ENCODE measurements at regions not wholly inside any gene's neighbourhood (a gene's known extent, or its start where the extent isn't known, plus 50 kb on each side); places are given as distances from the start of the nearest gene placed in this dataset.

DNA sequence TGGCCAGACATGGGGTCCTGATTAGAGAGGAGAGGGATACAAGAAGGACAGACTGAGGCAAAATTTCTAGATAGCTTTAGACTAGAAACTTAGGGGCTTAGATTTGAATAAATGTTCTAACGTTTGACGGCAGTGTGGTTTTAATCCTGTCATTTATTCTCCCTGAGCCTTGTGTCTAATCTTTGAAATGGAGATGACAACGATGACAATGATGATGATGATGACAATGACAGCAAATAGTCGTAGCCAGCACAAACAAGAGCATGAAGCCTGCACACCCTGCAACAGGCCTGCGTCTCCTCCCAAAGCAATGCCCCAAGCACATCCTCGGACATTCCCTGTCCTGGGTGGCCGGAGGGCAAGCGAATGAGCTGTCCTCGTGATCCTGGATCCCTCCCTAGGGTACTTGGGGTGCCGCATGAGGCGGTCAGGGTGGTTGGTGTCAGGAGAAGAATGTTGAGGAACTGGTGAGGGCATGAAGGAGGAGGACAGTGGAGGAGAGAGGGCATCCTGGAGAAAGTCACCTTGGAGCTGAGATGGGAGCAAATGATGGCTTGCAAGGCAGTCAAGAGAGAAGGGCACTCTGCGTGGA lies 502.1 kb upstream of the B3GAT1 start:
- FAIRE-seq: no peak
- TF ChIP-seq U2AF2 (optimal IDR thresholded peaks at IDR 0.05; ENCODE audit: low read depth, low read length): no peak
- TF ChIP-seq, protein P1, sequence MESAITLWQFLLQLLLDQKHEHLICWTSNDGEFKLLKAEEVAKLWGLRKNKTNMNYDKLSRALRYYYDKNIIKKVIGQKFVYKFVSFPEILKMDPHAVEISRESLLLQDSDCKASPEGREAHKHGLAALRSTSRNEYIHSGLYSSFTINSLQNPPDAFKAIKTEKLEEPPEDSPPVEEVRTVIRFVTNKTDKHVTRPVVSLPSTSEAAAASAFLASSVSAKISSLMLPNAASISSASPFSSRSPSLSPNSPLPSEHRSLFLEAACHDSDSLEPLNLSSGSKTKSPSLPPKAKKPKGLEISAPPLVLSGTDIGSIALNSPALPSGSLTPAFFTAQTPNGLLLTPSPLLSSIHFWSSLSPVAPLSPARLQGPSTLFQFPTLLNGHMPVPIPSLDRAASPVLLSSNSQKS (CRISPR knock-in tag; IDR thresholded peaks at IDR 0.05): no peak
- TF ChIP-seq KAT7 (CRISPR knock-in tag; IDR thresholded peaks at IDR 0.05; ENCODE audit: borderline replicate concordance): no peak
- TF ChIP-seq ZNF507 (tag; conservative IDR thresholded peaks at IDR 0.05): no peak

DNA sequence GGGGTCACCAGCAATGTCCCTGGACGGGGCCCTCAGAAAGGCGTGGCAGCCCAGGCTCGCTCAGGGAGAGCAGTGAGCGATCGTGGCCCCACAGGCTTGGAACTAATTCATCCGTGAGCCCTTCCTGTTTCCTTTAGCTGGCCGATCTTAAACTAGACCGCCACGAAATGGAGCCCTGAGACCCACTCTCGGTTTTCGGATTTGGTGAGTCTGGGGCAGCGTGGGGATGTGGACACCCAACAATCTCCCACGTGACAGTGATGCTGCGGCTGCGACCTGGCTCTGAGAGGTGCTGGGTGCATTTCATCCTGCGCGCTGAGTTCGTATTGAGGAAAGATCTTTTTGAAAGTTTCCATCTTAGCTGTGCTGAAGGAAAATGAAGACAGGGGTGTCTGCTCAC lies 501.3 kb upstream of the B3GAT1 start:
- in situ Hi-C loops (cut with MboI) (no loop called here), intact Hi-C loops (cut with micrococcal nuclease) (no loop called here)
- H3K9me3 ChIP-seq (replicated peaks; ENCODE audit: control insufficient read depth, insufficient read depth, low read depth, low read length): no peaks in the 10 kb centered on the region
- H2AFZ ChIP-seq (ENCODE audit: low read depth, low read length): no peak overlapping the region
- H3K27me3 ChIP-seq (ENCODE audit: control insufficient read depth in 2 of 2, insufficient read depth in 2 of 2, low read length in 2 of 2): peaks cover 0 to 16% of the 10 kb centered on the region in 2 experiments; a peak in 1 of 5 replicates
- H3K9ac ChIP-seq (ENCODE audit: insufficient read depth in 1 of 2, low read depth in 2 of 2, low read length in 2 of 2): no peak overlapping the region
- no peak overlapping the region for H3K4me2 ChIP-seq (ENCODE audit: insufficient read depth, low read length)
- H3K9me1 ChIP-seq (ENCODE audit: control insufficient read depth, insufficient read depth, low read length): no peaks in the 10 kb centered on the region
- no peak overlapping the region for H3K27ac ChIP-seq (ENCODE audit: extremely low read depth, low read depth, low read length)
- no peaks in the 10 kb centered on the region; the same call in 1 of the 2 replicates for H4K20me1 ChIP-seq (replicated peaks; ENCODE audit: control insufficient read depth, insufficient read depth, low read length)
- ATAC-seq: no peak
- POLR2A ChIA-PET: no interaction called here
- H3K4me1 ChIP-seq (replicated peaks in 1 of 2; ENCODE audit: control insufficient read depth in 2 of 2, insufficient read depth in 2 of 2, low read length in 2 of 2): no peaks in the 10 kb centered on the region
- no TSS peak for BruUV-seq (replicated peaks)
- WGBS (ENCODE audit: insufficient coverage, low coverage, missing lambda C conversion rate): 0% methylated on average over 15 of the region's 18 CpGs
- no peaks in the 10 kb centered on the region for H3K79me2 ChIP-seq (ENCODE audit: control insufficient read depth, insufficient read depth, low read length)
- no peak overlapping the region for H3K4me3 ChIP-seq
- DNase-seq (ENCODE audit: extremely low read depth in 1 of 4, low spot score in 3 of 4): no peak
- CTCF ChIA-PET (ENCODE audit: low intra/inter-chr PET ratio): no interaction called here
- FAIRE-seq: no peak
- no peaks in the 10 kb centered on the region for H3K36me3 ChIP-seq (ENCODE audit: control insufficient read depth, insufficient read depth, low read length)
- TF ChIP-seq TARDBP (IDR thresholded peaks at IDR 0.05) (no peak), ZNF431 (CRISPR knock-in tag; IDR thresholded peaks at IDR 0.05) (no peak), NRF1 (conservative IDR thresholded peaks at IDR 0.05 in 1 of 2, IDR thresholded peaks at IDR 0.05 in 1 of 2) (no peak)

More for the DNA sequence above, 502.1 kb upstream of the B3GAT1 start:
- H3K9me3 ChIP-seq (replicated peaks; ENCODE audit: control insufficient read depth, insufficient read depth, low read depth, low read length): no peaks in the 10 kb centered on the region
- H3K79me2 ChIP-seq (ENCODE audit: control insufficient read depth, insufficient read depth, low read length): no peaks in the 10 kb centered on the region
- ChIA-PET CTCF (ENCODE audit: low intra/inter-chr PET ratio) (no interaction called here), POLR2A (no interaction called here)
- WGBS (ENCODE audit: insufficient coverage, low coverage, missing lambda C conversion rate): under 1% methylated on average over 12 of the region's 12 CpGs
- peaks cover 0 to 16% of the 10 kb centered on the region in 2 experiments; a peak in 1 of 5 replicates for H3K27me3 ChIP-seq (ENCODE audit: control insufficient read depth in 2 of 2, insufficient read depth in 2 of 2, low read length in 2 of 2)
- no peaks in the 10 kb centered on the region for H3K9me1 ChIP-seq (ENCODE audit: control insufficient read depth, insufficient read depth, low read length)
- H3K4me3 ChIP-seq: no peak overlapping the region
- no peaks in the 10 kb centered on the region; the same call in 1 of the 2 replicates for H4K20me1 ChIP-seq (replicated peaks; ENCODE audit: control insufficient read depth, insufficient read depth, low read length)
- H3K9ac ChIP-seq (ENCODE audit: insufficient read depth in 1 of 2, low read depth in 2 of 2, low read length in 2 of 2): no peak overlapping the region
- in situ Hi-C loops (cut with MboI): no loop called here
- no peak overlapping the region for H3K27ac ChIP-seq (ENCODE audit: extremely low read depth, low read depth, low read length)
- BruUV-seq (replicated peaks): no TSS peak
- no peaks in the 10 kb centered on the region for H3K4me1 ChIP-seq (replicated peaks in 1 of 2; ENCODE audit: control insufficient read depth in 2 of 2, insufficient read depth in 2 of 2, low read length in 2 of 2)
- intact Hi-C loops (cut with micrococcal nuclease): no loop called here
- ATAC-seq (no peak), DNase-seq (ENCODE audit: extremely low read depth in 1 of 4, low spot score in 3 of 4) (no peak)
- H2AFZ ChIP-seq (ENCODE audit: low read depth, low read length): no peak overlapping the region
- no peak overlapping the region for H3K4me2 ChIP-seq (ENCODE audit: insufficient read depth, low read length)
- no peaks in the 10 kb centered on the region for H3K36me3 ChIP-seq (ENCODE audit: control insufficient read depth, insufficient read depth, low read length)
